GM21737 (cell line): ENCODE measurements at regions not wholly inside any gene's neighbourhood (a gene's known extent, or its start where the extent isn't known, plus 50 kb on each side); places are given as distances from the start of the nearest gene placed in this dataset.
"Not testable (repeated sequence)": the region's sequence is repeated elsewhere in the genome, so short reads cannot be mapped to it uniquely, and the experiment has no call there.

Experiments
- ATAC-seq: cut with Tn5 transposase; IDR thresholded peaks from one replicate; pipeline ENCODE4 v1.9.1; 2021; ENCODE audit warnings: mild to moderate bottlenecking, moderate library complexity; ENCODE audit not compliant: unreplicated experiment

DNA sequence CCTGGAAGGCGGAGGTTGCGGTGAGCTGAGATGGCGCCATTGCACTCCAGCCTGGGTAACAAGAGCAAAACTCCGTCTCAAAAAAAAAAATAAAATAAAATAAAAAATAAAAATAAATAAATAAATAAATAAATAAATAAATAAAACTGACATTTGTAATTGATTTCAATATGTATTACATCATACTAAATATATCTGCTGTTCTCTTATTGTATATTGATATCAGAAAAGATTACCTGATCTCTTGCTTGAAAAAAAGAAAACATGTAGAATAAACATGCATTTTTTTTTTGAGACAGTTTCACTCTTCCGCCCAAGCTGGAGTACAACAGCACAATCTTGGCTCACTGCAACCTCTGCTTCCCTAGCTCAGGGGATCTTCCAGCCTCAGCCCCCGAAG is 81.0 kb upstream of the JARID2 start:
- not testable (repeated sequence) for ATAC-seq

DNA sequence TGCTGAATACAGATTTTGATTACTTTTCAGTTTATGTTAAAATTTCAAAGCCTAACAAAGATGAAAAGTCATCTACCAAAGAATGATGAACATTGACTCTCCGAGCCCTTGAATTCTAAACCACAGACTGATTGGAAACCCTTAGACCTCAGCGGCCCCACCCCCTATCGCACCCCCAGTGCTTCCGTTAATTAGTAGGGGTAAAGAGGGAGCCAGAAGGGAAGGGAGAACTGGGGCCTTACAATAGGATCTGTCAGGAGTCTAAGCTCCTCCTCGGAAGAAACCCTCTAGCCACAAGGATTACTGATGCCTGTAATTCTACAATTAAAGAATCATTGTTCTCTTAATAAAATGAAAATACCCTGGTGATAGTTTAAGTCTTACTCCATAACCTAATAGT is 79.7 kb upstream of the JARID2 start:
- ATAC-seq, result no peak

DNA sequence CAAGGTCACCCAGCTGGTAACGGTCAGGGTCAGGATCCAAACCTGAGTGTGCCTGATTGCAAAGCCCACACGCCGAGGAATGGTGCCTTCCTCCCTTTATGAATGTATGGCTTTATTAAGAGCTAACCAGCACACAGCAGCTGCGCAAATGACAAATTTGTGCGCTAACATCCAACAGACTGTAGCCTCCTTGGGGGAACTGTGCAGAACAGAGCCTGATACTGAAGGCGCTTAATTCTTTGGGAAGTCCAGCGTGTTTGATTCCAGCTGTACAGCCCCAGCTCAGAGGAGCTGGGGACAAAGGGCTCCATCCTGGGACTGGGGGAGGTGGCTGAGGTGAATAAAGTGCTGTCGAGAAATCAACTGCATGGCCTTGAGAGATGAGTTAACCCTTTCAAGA is 75.7 kb upstream of the JARID2 start:
- no peak for ATAC-seq

DNA sequence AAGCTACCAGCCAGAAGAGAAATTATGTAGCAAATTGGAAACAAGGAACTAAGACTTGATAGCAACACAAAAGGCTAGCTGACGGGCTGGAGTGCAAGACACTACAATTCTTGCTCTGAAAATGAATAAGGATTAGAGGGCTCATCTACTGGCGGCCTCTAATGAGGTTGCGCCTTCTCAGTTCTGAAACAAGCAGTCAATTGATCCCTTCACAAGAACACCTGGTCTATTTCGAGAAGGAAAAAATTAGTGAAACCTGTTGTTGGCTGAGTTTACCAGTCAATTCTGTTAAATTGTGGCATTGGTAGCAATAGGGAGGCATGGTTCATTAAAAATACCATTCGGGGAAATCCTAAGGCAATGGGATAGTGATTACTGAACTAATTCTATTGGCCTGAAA is 74.8 kb upstream of the JARID2 start:
- no peak for ATAC-seq

DNA sequence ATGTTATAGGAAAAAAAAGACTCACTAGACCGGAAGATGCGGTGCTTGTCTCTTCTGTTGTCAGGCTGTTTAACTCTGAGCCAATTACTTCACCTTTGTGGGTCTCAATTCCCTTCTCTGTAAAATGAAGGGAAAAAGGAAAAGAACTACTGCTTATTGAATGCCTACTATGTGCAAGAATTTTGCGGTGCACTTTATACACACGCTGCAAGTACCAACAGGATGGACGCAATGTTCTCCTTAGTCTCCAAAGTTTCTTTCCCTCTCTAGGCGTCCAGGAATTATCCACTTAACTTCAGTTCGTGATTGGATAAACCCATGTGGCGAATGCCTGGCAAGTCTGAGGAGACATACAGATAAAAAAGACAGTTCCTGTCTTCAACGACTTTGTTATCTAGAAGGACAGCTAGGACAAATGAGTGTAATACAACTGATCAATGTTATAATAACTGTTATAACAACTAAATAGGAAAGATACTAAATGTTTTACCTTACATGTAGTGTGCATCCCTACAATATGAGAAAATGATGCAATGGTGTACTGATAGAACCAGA is 69.0 kb upstream of the JARID2 start:
- ATAC-seq, result no peak

DNA sequence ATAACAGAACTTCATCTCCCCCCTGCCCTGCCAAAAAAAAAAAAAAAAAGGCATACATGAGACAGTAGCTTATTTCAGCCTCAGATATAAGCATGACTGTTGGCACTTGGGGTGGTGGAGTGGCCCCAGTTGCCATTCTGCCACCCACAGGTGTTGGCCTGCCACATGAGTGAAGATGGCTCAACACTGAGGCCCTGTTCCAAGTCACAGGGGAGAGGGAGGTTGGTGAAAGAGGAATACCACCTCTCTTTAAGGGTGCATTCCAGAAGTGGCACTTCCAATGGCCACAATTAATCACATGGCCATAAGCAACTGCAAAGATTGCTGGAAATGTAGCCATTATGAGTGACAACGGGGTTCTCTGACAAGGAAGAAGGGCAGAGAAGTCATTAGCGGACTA is 61.9 kb upstream of the JARID2 start:
- ATAC-seq, result no peak

- ATAC-seq, result no peak
These were observed 61.4 kb upstream of the JARID2 start for GRCh38 chr6:15184441-15184861.

- not testable (repeated sequence) for ATAC-seq
These were observed 60.8 kb upstream of the JARID2 start for GRCh38 chr6:15185111-15185510.

DNA sequence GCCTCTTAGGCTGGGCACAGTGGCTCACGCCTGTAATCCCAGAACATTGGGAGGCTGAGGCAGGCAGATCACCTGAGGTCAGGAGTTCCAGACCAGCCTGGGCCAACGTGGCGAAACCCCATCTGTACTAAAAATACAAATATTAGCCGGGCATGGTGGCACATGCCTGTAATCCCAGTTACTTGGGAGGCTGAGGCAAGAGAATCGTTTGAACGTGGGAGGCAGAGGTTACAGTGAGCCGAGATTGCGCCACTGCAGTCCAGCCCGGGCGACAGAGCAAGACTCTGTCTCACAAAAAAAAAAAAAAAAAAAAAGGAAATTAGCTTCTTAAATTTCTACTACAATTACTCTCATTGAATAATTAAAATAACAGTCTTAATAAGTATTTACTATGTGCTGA is 52.4 kb upstream of the JARID2 start:
- not testable (repeated sequence) for ATAC-seq

- ATAC-seq, result no peak
These were observed 51.4 kb upstream of the JARID2 start for GRCh38 chr6:15194453-15194852.
